Transverse colon (tissue), 4 donors: ENCODE measurements at regions not wholly inside any gene's neighbourhood (a gene's known extent, or its start where the extent isn't known, plus 50 kb on each side); places are given as distances from the start of the nearest gene placed in this dataset.

Source experiments
- POLR2A ChIP-seq: fragments of 450-650 bp; IDR thresholded peaks from one replicate; pipeline ENCODE4 v1.6.1; 2016; ENCODE audit warnings: antibody characterized with exemption, mild to moderate bottlenecking, moderate library complexity
- POLR2AphosphoS5 ChIP-seq, 3 donors: sonication (generic); formaldehyde crosslinking; IDR thresholded peaks; one replicate each; pipeline ENCODE4 v1.6.1; 2016; ENCODE audit warnings: antibody characterized with exemption in 3 of 3
- TF ChIP-seq, protein P1 (sequence below), 5 experiments: fragments of 200-600 bp in 3 of 5; fragments of 450-650 bp in 2 of 5; sonication (generic) in 3 of 5; IDR thresholded peaks; 1 replicate in 2 of 5; 2 replicates in 3 of 5; pipeline ENCODE4 v1.5.1; 2016 to 2017; ENCODE audit warnings: antibody characterized with exemption in 5 of 5, inconsistent platforms in 3 of 5, mild to moderate bottlenecking in 2 of 5, moderate library complexity in 1 of 5

DNA sequence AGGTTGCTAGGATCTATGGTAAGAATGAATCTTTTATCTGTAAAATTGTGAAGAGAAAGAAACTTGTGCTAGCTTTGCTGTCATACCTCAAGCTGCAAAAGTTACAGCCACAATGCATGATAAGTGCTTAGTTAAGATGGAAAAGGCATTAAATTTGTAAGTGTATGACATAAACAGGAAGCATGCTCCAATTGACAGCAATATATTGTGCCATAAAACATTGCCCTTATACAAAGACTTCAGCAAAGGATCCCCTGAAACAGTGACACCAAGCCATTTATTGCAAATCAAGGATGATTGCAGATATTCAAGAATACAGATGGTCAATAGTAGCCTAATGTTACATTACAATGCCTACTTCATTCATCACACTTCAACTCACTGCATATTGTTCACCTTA lies 283.1 kb downstream of the CPS1 start:
- TF ChIP-seq POLR2AphosphoS5 (IDR thresholded peaks at IDR 0.05) (no peak), POLR2A (no peak)
- TF ChIP-seq, protein P1, sequence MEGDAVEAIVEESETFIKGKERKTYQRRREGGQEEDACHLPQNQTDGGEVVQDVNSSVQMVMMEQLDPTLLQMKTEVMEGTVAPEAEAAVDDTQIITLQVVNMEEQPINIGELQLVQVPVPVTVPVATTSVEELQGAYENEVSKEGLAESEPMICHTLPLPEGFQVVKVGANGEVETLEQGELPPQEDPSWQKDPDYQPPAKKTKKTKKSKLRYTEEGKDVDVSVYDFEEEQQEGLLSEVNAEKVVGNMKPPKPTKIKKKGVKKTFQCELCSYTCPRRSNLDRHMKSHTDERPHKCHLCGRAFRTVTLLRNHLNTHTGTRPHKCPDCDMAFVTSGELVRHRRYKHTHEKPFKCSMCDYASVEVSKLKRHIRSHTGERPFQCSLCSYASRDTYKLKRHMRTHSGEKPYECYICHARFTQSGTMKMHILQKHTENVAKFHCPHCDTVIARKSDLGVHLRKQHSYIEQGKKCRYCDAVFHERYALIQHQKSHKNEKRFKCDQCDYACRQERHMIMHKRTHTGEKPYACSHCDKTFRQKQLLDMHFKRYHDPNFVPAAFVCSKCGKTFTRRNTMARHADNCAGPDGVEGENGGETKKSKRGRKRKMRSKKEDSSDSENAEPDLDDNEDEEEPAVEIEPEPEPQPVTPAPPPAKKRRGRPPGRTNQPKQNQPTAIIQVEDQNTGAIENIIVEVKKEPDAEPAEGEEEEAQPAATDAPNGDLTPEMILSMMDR (IDR thresholded peaks at IDR 0.05) = no peak
